Fibroblast of skin of right quadriceps (primary cell): ENCODE measurements at regions not wholly inside any gene's neighbourhood (a gene's known extent, or its start where the extent isn't known, plus 50 kb on each side); places are given as distances from the start of the nearest gene placed in this dataset.
"Not testable (repeated sequence)": the region's sequence is repeated elsewhere in the genome, so short reads cannot be mapped to it uniquely, and the experiment has no call there.

Experiments
- DNase-seq: peaks from one replicate; pipeline ENCODE4 v3.0.0-alpha.2; 2013

GRCh38 chr17:30682280-30682679, 142.2 kb downstream of the CRLF3 start:
- not testable (repeated sequence) for DNase-seq

GRCh38 chr17:30680681-30681080, 143.8 kb downstream of the CRLF3 start:
- not testable (repeated sequence) for DNase-seq

GRCh38 chr17:30677550-30678249, 146.8 kb downstream of the CRLF3 start:
- no peak for DNase-seq

GRCh38 chr17:30675777-30676492, 148.6 kb downstream of the CRLF3 start:
- DNase-seq = not testable (repeated sequence)

- DNase-seq = not testable (repeated sequence)
These were observed 155.3 kb downstream of the CRLF3 start for GRCh38 chr17:30669217-30669649.

GRCh38 chr17:30668360-30669181, 155.9 kb downstream of the CRLF3 start:
- not testable (repeated sequence) for DNase-seq

- DNase-seq = peak; percentile 92
These were observed 156.7 kb downstream of the CRLF3 start for GRCh38 chr17:30667657-30668359.

GRCh38 chr17:30666838-30667656, 157.4 kb downstream of the CRLF3 start:
- DNase-seq = not testable (repeated sequence)

- peak; percentile 22 for DNase-seq
These were observed 160.6 kb downstream of the CRLF3 start for GRCh38 chr17:30663727-30664455.

GRCh38 chr17:30657148-30657547, 167.3 kb downstream of the CRLF3 start:
- DNase-seq = not testable (repeated sequence)

- DNase-seq = not testable (repeated sequence)
These were observed 171.5 kb downstream of the CRLF3 start for GRCh38 chr17:30653038-30653437.

- not testable (repeated sequence) for DNase-seq
These were observed 172.9 kb downstream of the GOSR1 start for GRCh38 chr17:30650149-30650548.

GRCh38 chr17:30648015-30648620, 170.9 kb downstream of the GOSR1 start:
- not testable (repeated sequence) for DNase-seq

- not testable (repeated sequence) for DNase-seq
These were observed 168.7 kb downstream of the GOSR1 start for GRCh38 chr17:30645875-30646274.

GRCh38 chr17:30644713-30645112, 167.5 kb downstream of the GOSR1 start:
- DNase-seq = not testable (repeated sequence)

GRCh38 chr17:30644287-30644686, 167.1 kb downstream of the GOSR1 start:
- DNase-seq = not testable (repeated sequence)

- DNase-seq = not testable (repeated sequence)
These were observed 164.2 kb downstream of the GOSR1 start for GRCh38 chr17:30641428-30641827.

GRCh38 chr17:30639391-30639790, 162.2 kb downstream of the GOSR1 start:
- not testable (repeated sequence) for DNase-seq

GRCh38 chr17:30638968-30639367, 161.8 kb downstream of the GOSR1 start:
- DNase-seq = not testable (repeated sequence)

- not testable (repeated sequence) for DNase-seq
These were observed 154.4 kb downstream of the GOSR1 start for GRCh38 chr17:30631651-30632050.
